Kidney epithelial cell (primary cell): ENCODE measurements at regions not wholly inside any gene's neighbourhood (a gene's known extent, or its start where the extent isn't known, plus 50 kb on each side); places are given as distances from the start of the nearest gene placed in this dataset.

Experiments
- DNase-seq: peaks from one replicate; pipeline ENCODE4 v3.0.0-alpha.2; 2010; ENCODE audit warnings: low read depth
- H3K27me3 ChIP-seq: 2 replicates; pipeline ENCODE4 v1.6.0; 2011; ENCODE audit warnings: low read length; ENCODE audit not compliant: control insufficient read depth, insufficient read depth
- H3K36me3 ChIP-seq: 2 replicates; pipeline ENCODE4 v1.5.1; 2011; ENCODE audit warnings: low read length; ENCODE audit not compliant: control insufficient read depth, insufficient read depth
- H3K4me3 ChIP-seq: 2 replicates; pipeline ENCODE4 v1.5.1; 2011; ENCODE audit warnings: low read depth, mild to moderate bottlenecking, control low read depth, low read length
- CTCF ChIP-seq: IDR thresholded peaks from 2 replicates; pipeline ENCODE4 v1.5.1; 2011; ENCODE audit warnings: mild to moderate bottlenecking, moderate library complexity, low read length, control low read depth, inconsistent platforms; ENCODE audit not compliant: insufficient read depth, poor library complexity, severe bottlenecking

GRCh38 chr6:148134592-148134991 lies 208.0 kb upstream of the SASH1 start:
- no peak for TF ChIP-seq CTCF
- Histone ChIP-seq H3K27me3 (no peaks in the 10 kb centered on the region), H3K4me3 (no peak overlapping the region), H3K36me3 (no peaks in the 10 kb centered on the region)
- no peak for DNase-seq

- TF ChIP-seq CTCF, result no peak
- no peak overlapping the region for H3K4me3 ChIP-seq
- no peaks in the 10 kb centered on the region for H3K36me3 ChIP-seq
- H3K27me3 ChIP-seq, result no peaks in the 10 kb centered on the region
- no peak for DNase-seq
These were observed 206.1 kb upstream of the SASH1 start for GRCh38 chr6:148136586-148136985.

- Histone ChIP-seq H3K4me3 (no peak overlapping the region), H3K27me3 (no peaks in the 10 kb centered on the region), H3K36me3 (no peaks in the 10 kb centered on the region)
- no peak for TF ChIP-seq CTCF
- no peak for DNase-seq
These were observed 205.0 kb upstream of the SASH1 start for GRCh38 chr6:148137652-148138051.

GRCh38 chr6:148138573-148138972 lies 204.1 kb upstream of the SASH1 start:
- TF ChIP-seq CTCF, result no peak
- no peak for DNase-seq
- Histone ChIP-seq H3K27me3 (no peaks in the 10 kb centered on the region), H3K36me3 (no peaks in the 10 kb centered on the region), H3K4me3 (no peak overlapping the region)

- no peaks in the 10 kb centered on the region for H3K27me3 ChIP-seq
- H3K4me3 ChIP-seq, result no peak overlapping the region
- DNase-seq, result no peak
- TF ChIP-seq CTCF, result no peak
- no peaks in the 10 kb centered on the region for H3K36me3 ChIP-seq
These were observed 201.7 kb upstream of the SASH1 start for GRCh38 chr6:148140772-148141557.

- Histone ChIP-seq H3K36me3 (no peaks in the 10 kb centered on the region), H3K4me3 (no peak overlapping the region), H3K27me3 (no peaks in the 10 kb centered on the region)
- no peak for DNase-seq
- no peak for TF ChIP-seq CTCF
These were observed 199.8 kb upstream of the SASH1 start for GRCh38 chr6:148142821-148143220.
